SK-N-SH (cell line): ENCODE measurements at regions not wholly inside any gene's neighbourhood (a gene's known extent, or its start where the extent isn't known, plus 50 kb on each side); places are given as distances from the start of the nearest gene placed in this dataset.

ENCODE experiments used
- CTCF ChIA-PET: fragments of 300-600, 350-600 bp; formaldehyde crosslinking; extraction: SDS; loops from one replicate; lab custom pipeline; 2021; lab: Yijun Ruan, JAX
- POLR2A ChIA-PET: fragments of 350-600 bp; sonication (Branson Sonifier 250); formaldehyde crosslinking; extraction: SDS; loops from one replicate; lab custom pipeline; 2020; ENCODE audit warnings: antibody characterized with exemption, inconsistent platforms; lab: Yijun Ruan, JAX
- DNase-seq: peaks from one replicate; pipeline ENCODE4 v3.0.0; 2012
- H2AFZ ChIP-seq: fragments of 200-600 bp; sonication (generic); 2 replicates; pipeline ENCODE4 v1.8.1; 2016; ENCODE audit warnings: antibody characterized with exemption, mild to moderate bottlenecking, low read depth
- H3F3A ChIP-seq: fragments of 200-600 bp; sonication (generic); replicated peaks from 2 replicates; pipeline ENCODE3; 2016; ENCODE audit warnings: antibody characterized with exemption, mild to moderate bottlenecking; ENCODE audit not compliant: insufficient read depth
- H3K27ac ChIP-seq, 2 experiments: fragments of 200-500 bp in 1 of 2; fragments of 200-600 bp in 1 of 2; sonication (Bioruptor generic) in 1 of 2; sonication (generic), shearing (Covaris generic) in 1 of 2; 2 replicates each; pipeline versions ENCODE4 v1.5.1 to v1.6.1; 2014 to 2016; ENCODE audit warnings: low read depth in 2 of 2, inconsistent platforms in 1 of 2, low read length in 1 of 2, mild to moderate bottlenecking in 1 of 2, mixed read lengths in 1 of 2
- H3K27me3 ChIP-seq: fragments of 200-600 bp; sonication (generic), shearing (Covaris generic); 2 replicates; pipeline ENCODE4 v1.6.1; 2016; ENCODE audit warnings: mixed run types; ENCODE audit not compliant: insufficient read depth
- H3K36me3 ChIP-seq, 2 experiments: fragments of 200-500 bp in 1 of 2; fragments of 200-600 bp in 1 of 2; sonication (Bioruptor generic) in 1 of 2; sonication (generic) in 1 of 2; replicated peaks in 1 of 2; 2 replicates each; pipeline versions ENCODE3 to v1.5.1; 2014 to 2016; ENCODE audit warnings: low read length in 1 of 2, mild to moderate bottlenecking in 1 of 2; ENCODE audit not compliant: insufficient read depth in 2 of 2, control insufficient read depth in 1 of 2
- H3K4me1 ChIP-seq, 2 experiments: fragments of 200-500 bp in 1 of 2; fragments of 200-600 bp in 1 of 2; sonication (Bioruptor generic) in 1 of 2; sonication (generic), shearing (Covaris generic) in 1 of 2; 2 replicates each; pipeline versions ENCODE4 v1.5.1 to v1.6.1; 2014 to 2016; ENCODE audit warnings: low read depth in 1 of 2, low read length in 1 of 2, mixed run types in 1 of 2; ENCODE audit not compliant: insufficient read depth in 2 of 2, control insufficient read depth in 1 of 2
- H3K4me2 ChIP-seq: fragments of 200-600 bp; sonication (generic), shearing (Covaris generic); 2 replicates; pipeline ENCODE4 v1.6.1; 2017; ENCODE audit warnings: mixed run types
- H3K4me3 ChIP-seq, 2 experiments: fragments of 200-500 bp in 1 of 2; fragments of 200-600 bp in 1 of 2; sonication (Bioruptor generic) in 1 of 2; sonication (generic), shearing (Covaris generic) in 1 of 2; 2 replicates each; pipeline versions ENCODE4 v1.5.1 to v1.8.1; 2014 to 2016; ENCODE audit warnings: low read depth in 2 of 2, inconsistent platforms in 1 of 2, low read length in 1 of 2, mild to moderate bottlenecking in 1 of 2, mixed read lengths in 1 of 2, moderate library complexity in 1 of 2
- H3K79me2 ChIP-seq: fragments of 200-600 bp; sonication (generic); 2 replicates; pipeline ENCODE4 v1.8.1; 2017; ENCODE audit warnings: mild to moderate bottlenecking; ENCODE audit not compliant: insufficient read depth
- H3K9ac ChIP-seq: fragments of 200-600 bp; sonication (generic); 2 replicates; pipeline ENCODE4 v1.6.1; 2017; ENCODE audit warnings: mixed run types
- H3K9me2 ChIP-seq: fragments of 200-600 bp; sonication (generic); 2 replicates; pipeline ENCODE4 v1.6.1; 2017; ENCODE audit warnings: mixed run types
- H3K9me3 ChIP-seq: fragments of 200-600 bp; sonication (generic); 2 replicates; pipeline ENCODE4 v1.6.1; 2017; ENCODE audit warnings: mixed run types, mild to moderate bottlenecking, moderate library complexity
- H4K20me1 ChIP-seq: fragments of 200-600 bp; sonication (generic); 2 replicates; pipeline ENCODE4 v1.6.1; 2017; ENCODE audit warnings: mild to moderate bottlenecking, mixed run types; ENCODE audit not compliant: insufficient read depth
- EP300 ChIP-seq, 2 experiments: IDR thresholded peaks; 2 replicates each; pipeline versions ENCODE4 v1.4.0 to v1.6.1; 2012; ENCODE audit warnings: borderline replicate concordance in 1 of 2, low read depth in 1 of 2, low read length in 1 of 2
- FOSL2 ChIP-seq: IDR thresholded peaks from 2 replicates; pipeline ENCODE4 v1.4.0; 2012; ENCODE audit warnings: low read depth, mild to moderate bottlenecking, moderate library complexity, borderline replicate concordance
- FOXJ3 ChIP-seq: sonication (generic); formaldehyde crosslinking; IDR thresholded peaks from 2 replicates; pipeline ENCODE4 v1.5.1; 2020; ENCODE audit warnings: mild to moderate bottlenecking, missing genetic modification reagents
- MXI1 ChIP-seq: IDR thresholded peaks from 2 replicates; pipeline ENCODE4 v1.6.1; 2012; ENCODE audit warnings: mild to moderate bottlenecking, low read depth, low read length, improper control_type of control experiment
- RAD21 ChIP-seq: IDR thresholded peaks from 2 replicates; pipeline ENCODE4 v1.6.1; 2012; ENCODE audit warnings: mild to moderate bottlenecking, low read length
- SIN3A ChIP-seq: IDR thresholded peaks from 2 replicates; pipeline ENCODE4 v1.6.1; 2012; ENCODE audit warnings: low read depth, mild to moderate bottlenecking, low read length, moderate library complexity, borderline replicate concordance
- TCF12 ChIP-seq: IDR thresholded peaks from 2 replicates; pipeline ENCODE4 v1.4.0; 2012
- WGBS: methylation state at CpG from one replicate; pipeline ENCODE4 v1.1.6; 2017; ENCODE audit warnings: low lambda C conversion rate; 5-methylcytosine and 5-hydroxymethylcytosine counted together
- TF ChIP-seq, protein P1 (sequence below): IDR thresholded peaks from 2 replicates; pipeline ENCODE4; 2012
- TF ChIP-seq, protein P2 (sequence below): fragments of 150-350 bp; IDR thresholded peaks from 2 replicates; pipeline ENCODE4 v1.6.1; 2016; ENCODE audit warnings: mild to moderate bottlenecking, low read depth, low read length
- TF ChIP-seq, protein P3 (sequence below): IDR thresholded peaks from 2 replicates; pipeline ENCODE4 v1.4.0; 2012; ENCODE audit warnings: low read depth
- TF ChIP-seq, protein P4 (sequence below): fragments of 200-600 bp; sonication (generic); IDR thresholded peaks from 2 replicates; pipeline ENCODE4 v1.6.1; 2017; ENCODE audit warnings: antibody characterized with exemption, mild to moderate bottlenecking, moderate library complexity

DNA sequence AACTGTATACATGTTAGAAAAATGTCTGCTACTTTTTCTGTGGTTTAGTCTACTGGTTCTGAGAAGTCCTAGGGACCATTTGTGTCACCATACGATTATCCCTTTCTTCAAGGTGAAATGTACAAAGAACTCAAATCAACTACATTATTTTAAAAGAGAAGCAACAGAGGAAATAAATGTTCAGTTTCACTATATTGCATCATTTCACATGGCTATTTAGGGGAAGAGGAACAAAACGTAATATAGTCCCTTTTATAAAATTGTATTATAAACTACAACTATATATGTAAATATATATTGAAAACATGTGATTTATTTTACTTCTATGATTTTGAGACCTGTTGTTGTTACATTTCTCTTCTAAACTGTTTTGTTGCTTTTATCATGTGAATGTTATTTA lies 1308.0 kb downstream of the EPHA7 start:
- H3K4me2 ChIP-seq: no peak overlapping the region
- TF ChIP-seq, protein P1, sequence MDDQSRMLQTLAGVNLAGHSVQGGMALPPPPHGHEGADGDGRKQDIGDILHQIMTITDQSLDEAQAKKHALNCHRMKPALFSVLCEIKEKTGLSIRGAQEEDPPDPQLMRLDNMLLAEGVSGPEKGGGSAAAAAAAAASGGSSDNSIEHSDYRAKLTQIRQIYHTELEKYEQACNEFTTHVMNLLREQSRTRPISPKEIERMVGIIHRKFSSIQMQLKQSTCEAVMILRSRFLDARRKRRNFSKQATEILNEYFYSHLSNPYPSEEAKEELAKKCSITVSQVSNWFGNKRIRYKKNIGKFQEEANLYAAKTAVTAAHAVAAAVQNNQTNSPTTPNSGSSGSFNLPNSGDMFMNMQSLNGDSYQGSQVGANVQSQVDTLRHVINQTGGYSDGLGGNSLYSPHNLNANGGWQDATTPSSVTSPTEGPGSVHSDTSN: no peak
- TF ChIP-seq, protein P2, sequence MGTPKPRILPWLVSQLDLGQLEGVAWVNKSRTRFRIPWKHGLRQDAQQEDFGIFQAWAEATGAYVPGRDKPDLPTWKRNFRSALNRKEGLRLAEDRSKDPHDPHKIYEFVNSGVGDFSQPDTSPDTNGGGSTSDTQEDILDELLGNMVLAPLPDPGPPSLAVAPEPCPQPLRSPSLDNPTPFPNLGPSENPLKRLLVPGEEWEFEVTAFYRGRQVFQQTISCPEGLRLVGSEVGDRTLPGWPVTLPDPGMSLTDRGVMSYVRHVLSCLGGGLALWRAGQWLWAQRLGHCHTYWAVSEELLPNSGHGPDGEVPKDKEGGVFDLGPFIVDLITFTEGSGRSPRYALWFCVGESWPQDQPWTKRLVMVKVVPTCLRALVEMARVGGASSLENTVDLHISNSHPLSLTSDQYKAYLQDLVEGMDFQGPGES: no peak
- TF ChIP-seq SIN3A (no peak), FOSL2 (no peak), FOXJ3 (no peak), TCF12 (no peak)
- TF ChIP-seq, protein P3, sequence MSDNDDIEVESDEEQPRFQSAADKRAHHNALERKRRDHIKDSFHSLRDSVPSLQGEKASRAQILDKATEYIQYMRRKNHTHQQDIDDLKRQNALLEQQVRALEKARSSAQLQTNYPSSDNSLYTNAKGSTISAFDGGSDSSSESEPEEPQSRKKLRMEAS: no peak
- no peak for DNase-seq
- H3K9ac ChIP-seq: no peak overlapping the region
- no peaks in the 10 kb centered on the region for H3K4me1 ChIP-seq
- H3K27ac ChIP-seq: no peak overlapping the region
- H4K20me1 ChIP-seq: no peaks in the 10 kb centered on the region
- WGBS: 10% methylated on average over 2 of the region's 2 CpGs
- CTCF ChIA-PET: interaction anchor here (0.9 to 2.4 kb wide), 2 partner anchors 10 to 13 kb away, joined by 3 to 10 read pairs; no protein-coding TSS in a partner anchor
- H3K36me3 ChIP-seq: no peaks in the 10 kb centered on the region
- H3K9me2 ChIP-seq: no peaks in the 10 kb centered on the region
- no peaks in the 10 kb centered on the region for H3K27me3 ChIP-seq
- H3K79me2 ChIP-seq: no peaks in the 10 kb centered on the region
- no peaks in the 10 kb centered on the region for H3F3A ChIP-seq
- H3K4me3 ChIP-seq: no peak overlapping the region
- POLR2A ChIA-PET: no interaction called here
- H2AFZ ChIP-seq: no peak overlapping the region
- no peaks in the 10 kb centered on the region for H3K9me3 ChIP-seq

DNA sequence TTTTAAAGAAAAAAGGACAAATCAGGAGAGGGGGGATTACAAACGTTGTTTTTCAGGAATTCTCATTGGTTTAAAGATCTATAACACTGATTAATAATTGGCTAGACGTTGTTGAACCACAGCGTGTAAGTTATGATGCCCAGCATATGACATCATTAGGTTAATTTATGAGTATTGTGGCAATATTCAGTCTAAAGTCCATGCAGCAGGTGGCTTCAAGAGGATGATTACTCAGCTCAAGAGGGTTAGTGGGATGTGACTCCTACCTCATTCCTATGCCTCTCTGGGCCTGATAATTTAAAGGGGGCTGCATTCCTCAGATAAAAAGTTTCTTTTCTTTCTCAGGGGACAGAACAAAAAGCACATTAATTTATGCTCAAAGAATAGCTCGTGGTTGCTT lies 1309.0 kb downstream of the EPHA7 start:
- no peak overlapping the region for H2AFZ ChIP-seq

More for the DNA sequence above, 1309.0 kb downstream of the EPHA7 start:
- H3K9ac ChIP-seq: no peak overlapping the region
- no peak overlapping the region for H3K4me2 ChIP-seq
- DNase-seq: no peak
- H4K20me1 ChIP-seq: no peaks in the 10 kb centered on the region
- H3K4me3 ChIP-seq: no peak overlapping the region
- H3K36me3 ChIP-seq: no peaks in the 10 kb centered on the region
- no peaks in the 10 kb centered on the region for H3K27me3 ChIP-seq
- no peaks in the 10 kb centered on the region for H3F3A ChIP-seq
- CTCF ChIA-PET: interaction anchor here (2.4 kb wide), 1 partner anchor 11 kb away, joined by 10 read pairs; no protein-coding TSS in a partner anchor
- 12% methylated on average over 4 of the region's 4 CpGs for WGBS
- TF ChIP-seq MXI1: no peak
- no peak for TF ChIP-seq FOSL2
- no peak for TF ChIP-seq EP300 (IDR thresholded peaks at IDR 0.05; ENCODE audit: borderline replicate concordance in 1 of 2, low read depth in 1 of 2, low read length in 1 of 2)
- TF ChIP-seq SIN3A: no peak
- TF ChIP-seq, protein P4, sequence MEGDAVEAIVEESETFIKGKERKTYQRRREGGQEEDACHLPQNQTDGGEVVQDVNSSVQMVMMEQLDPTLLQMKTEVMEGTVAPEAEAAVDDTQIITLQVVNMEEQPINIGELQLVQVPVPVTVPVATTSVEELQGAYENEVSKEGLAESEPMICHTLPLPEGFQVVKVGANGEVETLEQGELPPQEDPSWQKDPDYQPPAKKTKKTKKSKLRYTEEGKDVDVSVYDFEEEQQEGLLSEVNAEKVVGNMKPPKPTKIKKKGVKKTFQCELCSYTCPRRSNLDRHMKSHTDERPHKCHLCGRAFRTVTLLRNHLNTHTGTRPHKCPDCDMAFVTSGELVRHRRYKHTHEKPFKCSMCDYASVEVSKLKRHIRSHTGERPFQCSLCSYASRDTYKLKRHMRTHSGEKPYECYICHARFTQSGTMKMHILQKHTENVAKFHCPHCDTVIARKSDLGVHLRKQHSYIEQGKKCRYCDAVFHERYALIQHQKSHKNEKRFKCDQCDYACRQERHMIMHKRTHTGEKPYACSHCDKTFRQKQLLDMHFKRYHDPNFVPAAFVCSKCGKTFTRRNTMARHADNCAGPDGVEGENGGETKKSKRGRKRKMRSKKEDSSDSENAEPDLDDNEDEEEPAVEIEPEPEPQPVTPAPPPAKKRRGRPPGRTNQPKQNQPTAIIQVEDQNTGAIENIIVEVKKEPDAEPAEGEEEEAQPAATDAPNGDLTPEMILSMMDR: no peak
- no peak for TF ChIP-seq RAD21
- no peak overlapping the region for H3K27ac ChIP-seq
- no peaks in the 10 kb centered on the region for H3K4me1 ChIP-seq
- POLR2A ChIA-PET: no interaction called here
- H3K9me3 ChIP-seq: no peaks in the 10 kb centered on the region
- H3K79me2 ChIP-seq: no peaks in the 10 kb centered on the region
- no peaks in the 10 kb centered on the region for H3K9me2 ChIP-seq
